DMS79 treated with DMSO at 0.1 percent for 48 hours (cell line): ENCODE measurements at regions not wholly inside any gene's neighbourhood (a gene's known extent, or its start where the extent isn't known, plus 50 kb on each side); places are given as distances from the start of the nearest gene placed in this dataset.

Source experiments
- DNase-seq: peaks from one replicate; lab custom pipeline; 2025; lab: John Stamatoyannopoulos, UW

GRCh38 chr2:51225377-51225776, 193.4 kb upstream of the NRXN1 start:
- DNase-seq: no peak

DNA sequence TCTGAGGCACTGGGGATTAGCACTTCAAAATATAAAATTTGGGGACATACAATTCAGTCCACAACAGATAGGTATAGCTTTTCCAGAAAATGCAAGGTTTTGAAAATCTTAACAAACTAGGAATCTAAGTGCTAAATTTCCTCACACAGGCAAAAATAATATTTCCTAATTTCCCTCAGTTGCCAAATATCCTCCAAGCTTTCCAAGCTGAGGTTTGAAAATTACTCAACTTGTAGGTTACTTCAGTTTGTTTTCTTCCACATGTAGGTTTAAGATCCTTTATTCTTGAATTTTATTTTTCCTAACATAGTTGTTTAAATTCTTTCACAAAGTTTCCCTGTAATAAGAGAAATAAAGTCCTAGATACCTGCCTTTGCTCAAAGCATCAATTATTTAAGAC, 192.9 kb upstream of the NRXN1 start:
- DNase-seq: no peak

DNA sequence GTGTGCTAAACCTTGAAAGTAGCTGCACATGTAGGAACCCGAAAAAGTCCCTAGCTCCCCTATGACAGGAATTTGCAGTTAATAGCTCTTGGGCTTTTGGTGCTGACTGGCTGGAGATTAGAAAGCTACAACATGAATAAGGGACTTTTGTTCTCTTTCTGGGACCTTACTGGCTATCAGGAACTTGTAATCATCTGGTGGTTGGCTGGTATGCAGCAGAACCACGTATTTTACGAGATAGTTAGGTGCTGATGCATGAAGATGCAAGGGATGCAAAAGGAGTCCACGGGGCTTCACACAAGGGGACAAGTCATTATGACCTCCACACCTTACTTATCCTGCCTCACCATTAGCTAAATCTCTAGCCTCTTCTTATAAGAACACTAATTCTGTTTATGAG, 190.2 kb upstream of the NRXN1 start:
- DNase-seq: no peak

- DNase-seq: no peak
Measured at GRCh38 chr2:51220606-51221005, 188.7 kb upstream of the NRXN1 start.

GRCh38 chr2:51220080-51220479, 188.1 kb upstream of the NRXN1 start:
- DNase-seq: no peak

GRCh38 chr2:51219468-51219867, 187.5 kb upstream of the NRXN1 start:
- no peak for DNase-seq

GRCh38 chr2:51218047-51218446, 186.1 kb upstream of the NRXN1 start:
- no peak for DNase-seq

- DNase-seq: no peak
Measured at GRCh38 chr2:51213826-51214225, 181.9 kb upstream of the NRXN1 start.

GRCh38 chr2:51212374-51212773, 180.4 kb upstream of the NRXN1 start:
- DNase-seq: no peak

DNA sequence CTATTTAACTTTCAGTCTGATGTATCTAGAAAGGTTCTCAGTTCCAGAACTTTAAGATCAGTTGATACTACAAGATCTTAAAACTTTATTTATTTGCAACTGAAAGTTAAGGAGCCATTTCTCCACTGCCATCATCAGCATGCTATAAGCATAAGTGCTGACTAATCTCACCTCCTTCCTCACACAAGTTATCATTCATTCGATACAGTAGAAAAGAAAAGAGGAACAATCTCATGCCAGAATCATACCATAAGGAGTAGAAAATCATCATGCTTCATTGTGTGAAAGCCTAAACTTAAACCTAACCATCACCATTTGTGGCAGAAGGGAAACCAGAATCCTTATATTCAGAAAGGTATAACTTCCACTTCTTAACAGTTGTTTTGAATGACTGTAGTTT, 176.6 kb upstream of the NRXN1 start:
- no peak for DNase-seq

- DNase-seq: no peak
Measured at GRCh38 chr2:51201295-51201694, 169.4 kb upstream of the NRXN1 start.

DNA sequence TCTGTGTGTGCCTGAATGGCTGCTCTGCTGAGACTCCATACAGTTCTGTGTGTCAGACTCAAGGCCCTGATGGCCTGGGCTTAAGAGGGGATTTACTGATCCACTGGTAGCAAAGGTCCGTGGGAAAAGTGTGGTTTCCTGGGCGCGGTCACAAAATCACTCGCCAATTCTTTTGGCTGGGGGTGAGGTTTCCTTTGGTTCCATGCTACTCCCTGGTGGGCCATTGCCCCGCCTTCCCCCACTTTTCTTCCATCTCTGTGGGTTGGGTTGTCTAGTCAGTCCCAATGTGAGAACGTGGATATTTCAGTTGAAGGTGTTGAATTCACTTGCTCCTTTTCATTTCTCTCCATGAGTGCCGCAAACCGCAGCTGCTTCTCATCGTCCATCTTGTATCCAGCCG, 162.7 kb upstream of the NRXN1 start:
- no peak for DNase-seq

DNA sequence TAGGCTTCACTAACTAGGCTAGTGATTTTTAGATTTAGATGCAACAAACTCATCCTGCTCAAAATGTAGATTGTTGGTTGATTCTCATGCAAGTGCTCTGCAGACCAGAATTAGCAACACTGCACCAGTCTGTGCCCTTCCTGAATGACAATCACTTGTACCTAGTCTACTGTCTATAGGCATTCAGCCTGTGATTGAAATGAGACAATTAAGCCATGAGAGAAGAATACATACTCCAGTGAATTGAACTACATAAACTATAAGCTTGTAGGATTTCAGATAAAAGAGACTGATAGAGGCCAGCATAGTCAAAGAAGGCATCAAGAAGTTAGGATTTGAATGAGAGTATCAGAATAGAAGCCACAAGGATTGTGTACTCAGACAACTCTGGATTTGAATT, 138.3 kb upstream of the NRXN1 start:
- no peak for DNase-seq

- no peak for DNase-seq
Measured at GRCh38 chr2:51165534-51166260, 133.8 kb upstream of the NRXN1 start.

DNA sequence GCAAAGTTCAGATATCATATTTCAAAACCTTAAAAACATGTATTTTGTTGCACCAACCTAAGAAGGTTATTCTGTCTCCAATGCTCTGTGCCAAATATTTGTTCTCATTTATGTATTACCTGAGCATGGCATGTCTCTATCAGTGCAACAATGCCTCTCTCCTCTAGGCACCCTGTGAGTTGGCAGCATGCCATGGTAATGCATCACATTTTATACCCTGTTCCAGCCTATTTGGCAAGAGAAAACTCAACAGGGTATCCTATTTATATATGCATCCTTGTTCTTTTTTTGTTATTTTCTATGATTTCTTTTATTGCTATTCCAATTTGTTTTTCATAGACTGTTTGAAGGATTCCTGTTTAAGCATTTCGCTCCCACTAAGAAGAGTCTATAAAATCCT, 126.3 kb upstream of the NRXN1 start:
- DNase-seq: peak; percentile 80

- DNase-seq: no peak
Measured at GRCh38 chr2:51153236-51153635, 121.3 kb upstream of the NRXN1 start.

DNA sequence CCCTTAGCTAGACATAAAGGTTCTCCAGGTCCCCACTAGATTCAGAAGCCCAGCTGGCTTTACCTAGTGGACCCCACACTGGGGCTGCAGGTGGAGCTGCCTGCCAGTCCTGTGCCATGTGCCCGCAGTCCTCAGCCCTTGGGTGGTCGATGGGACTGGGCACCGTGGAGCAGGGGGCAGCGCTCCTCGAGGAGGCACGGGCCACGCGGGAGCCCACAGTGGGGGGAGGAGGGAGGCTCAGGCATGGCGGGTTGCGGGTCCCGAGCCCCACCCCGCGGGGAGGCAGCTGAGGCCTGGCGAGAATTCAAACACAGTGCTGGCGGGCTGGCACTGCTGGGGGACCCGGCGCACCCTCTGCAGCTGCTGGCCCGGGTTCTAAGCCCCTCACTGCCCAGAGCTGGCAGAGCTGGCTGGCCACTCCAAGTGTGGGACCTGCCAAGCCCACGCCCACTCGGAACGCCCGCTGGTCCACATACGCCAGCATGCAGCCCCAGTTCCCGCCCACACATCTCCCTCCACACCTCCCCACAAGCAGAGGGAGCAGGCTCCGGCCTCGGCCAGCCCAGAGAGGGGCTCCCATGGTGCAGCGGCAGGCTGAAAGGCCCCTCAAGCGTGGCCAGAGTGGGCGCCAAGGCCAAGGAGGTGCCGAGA, 119.7 kb upstream of the NRXN1 start:
- DNase-seq: no peak

GRCh38 chr2:51149725-51150124, 117.8 kb upstream of the NRXN1 start:
- no peak for DNase-seq

DNA sequence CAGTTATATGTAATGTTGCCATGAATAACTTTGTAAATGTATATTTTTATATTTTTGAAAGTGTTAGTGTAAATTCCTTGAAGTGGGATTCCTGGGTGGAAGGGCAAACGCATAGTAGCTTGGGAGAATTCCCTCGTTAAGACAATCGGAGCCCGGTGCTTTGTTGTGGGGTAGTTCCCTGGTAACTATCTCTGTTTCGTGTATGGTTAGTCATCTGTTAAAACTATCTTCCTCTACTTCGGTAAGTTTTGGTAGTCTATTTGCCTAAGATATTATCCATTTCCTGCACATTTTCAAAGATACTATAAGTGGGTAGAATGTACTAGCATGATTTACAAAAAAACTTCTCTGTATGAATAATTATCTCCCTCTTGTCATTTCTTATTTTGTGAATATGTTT, 113.8 kb upstream of the NRXN1 start:
- no peak for DNase-seq

GRCh38 chr2:51120754-51121280, 88.9 kb upstream of the NRXN1 start:
- DNase-seq: no peak

- no peak for DNase-seq
Measured at GRCh38 chr2:51111532-51111931, 79.6 kb upstream of the NRXN1 start.

GRCh38 chr2:51108794-51109193, 76.9 kb upstream of the NRXN1 start:
- DNase-seq: no peak

GRCh38 chr2:51107841-51108240, 75.9 kb upstream of the NRXN1 start:
- DNase-seq: no peak

DNA sequence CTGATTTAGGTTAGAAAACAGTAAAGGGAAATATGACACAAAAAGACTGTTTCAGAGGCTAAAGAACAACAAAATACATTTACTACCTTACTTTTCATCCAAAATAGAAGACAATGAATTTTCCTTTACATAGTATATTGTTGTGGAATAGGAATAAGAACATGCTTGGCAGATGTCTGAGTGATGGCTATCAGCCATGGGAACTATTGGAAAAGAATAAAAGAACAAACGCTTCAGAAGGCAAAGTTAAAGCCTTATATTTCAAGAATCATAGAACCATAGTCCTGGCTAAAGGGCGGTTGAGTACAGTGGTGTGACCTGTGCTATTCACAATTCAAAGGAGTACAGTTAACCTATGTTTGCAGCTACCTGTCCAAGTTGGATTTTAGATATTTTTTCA, 73.9 kb upstream of the NRXN1 start:
- DNase-seq: no peak
